Choroid plexus epithelial cell (primary cell): ENCODE measurements at regions not wholly inside any gene's neighbourhood (a gene's known extent, or its start where the extent isn't known, plus 50 kb on each side); places are given as distances from the start of the nearest gene placed in this dataset.

Experiments used
- DNase-seq: peaks from one replicate; pipeline ENCODE4 v3.0.0-alpha.2; 2010; ENCODE audit warnings: low read depth
- H3K4me3 ChIP-seq: 2 replicates; pipeline ENCODE4 v1.5.1; 2011; ENCODE audit warnings: low read depth, mild to moderate bottlenecking, control low read depth, low read length, moderate library complexity
- TF ChIP-seq, protein P1 (sequence below): conservative IDR thresholded peaks from 2 replicates; pipeline ENCODE4 v1.5.1; 2011; ENCODE audit warnings: low read depth, mild to moderate bottlenecking, control low read depth, inconsistent platforms, low read length, moderate library complexity

DNA sequence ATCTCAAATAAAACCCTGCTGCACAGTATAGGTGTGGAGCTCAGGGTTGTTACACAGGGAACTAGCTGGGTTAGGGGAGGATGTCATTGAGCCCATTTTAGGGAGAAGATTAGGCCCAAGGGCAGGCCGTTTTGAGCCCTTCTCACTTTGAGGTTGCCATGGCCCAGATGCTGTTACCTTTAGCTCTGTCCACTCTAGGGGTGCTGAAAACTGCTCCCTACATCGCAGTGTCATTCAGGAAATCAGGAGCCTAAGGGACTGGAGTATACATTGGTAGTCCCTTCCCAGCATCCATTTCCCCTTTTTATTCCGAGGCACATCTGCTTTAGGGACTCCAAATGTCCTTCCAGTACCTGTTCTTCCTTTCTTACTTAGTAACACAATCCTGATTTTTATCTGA is 79.0 kb upstream of the SELENOK start:
- TF ChIP-seq, protein P1, sequence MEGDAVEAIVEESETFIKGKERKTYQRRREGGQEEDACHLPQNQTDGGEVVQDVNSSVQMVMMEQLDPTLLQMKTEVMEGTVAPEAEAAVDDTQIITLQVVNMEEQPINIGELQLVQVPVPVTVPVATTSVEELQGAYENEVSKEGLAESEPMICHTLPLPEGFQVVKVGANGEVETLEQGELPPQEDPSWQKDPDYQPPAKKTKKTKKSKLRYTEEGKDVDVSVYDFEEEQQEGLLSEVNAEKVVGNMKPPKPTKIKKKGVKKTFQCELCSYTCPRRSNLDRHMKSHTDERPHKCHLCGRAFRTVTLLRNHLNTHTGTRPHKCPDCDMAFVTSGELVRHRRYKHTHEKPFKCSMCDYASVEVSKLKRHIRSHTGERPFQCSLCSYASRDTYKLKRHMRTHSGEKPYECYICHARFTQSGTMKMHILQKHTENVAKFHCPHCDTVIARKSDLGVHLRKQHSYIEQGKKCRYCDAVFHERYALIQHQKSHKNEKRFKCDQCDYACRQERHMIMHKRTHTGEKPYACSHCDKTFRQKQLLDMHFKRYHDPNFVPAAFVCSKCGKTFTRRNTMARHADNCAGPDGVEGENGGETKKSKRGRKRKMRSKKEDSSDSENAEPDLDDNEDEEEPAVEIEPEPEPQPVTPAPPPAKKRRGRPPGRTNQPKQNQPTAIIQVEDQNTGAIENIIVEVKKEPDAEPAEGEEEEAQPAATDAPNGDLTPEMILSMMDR: no peak
- no peak overlapping the region for H3K4me3 ChIP-seq
- DNase-seq: no peak

DNA sequence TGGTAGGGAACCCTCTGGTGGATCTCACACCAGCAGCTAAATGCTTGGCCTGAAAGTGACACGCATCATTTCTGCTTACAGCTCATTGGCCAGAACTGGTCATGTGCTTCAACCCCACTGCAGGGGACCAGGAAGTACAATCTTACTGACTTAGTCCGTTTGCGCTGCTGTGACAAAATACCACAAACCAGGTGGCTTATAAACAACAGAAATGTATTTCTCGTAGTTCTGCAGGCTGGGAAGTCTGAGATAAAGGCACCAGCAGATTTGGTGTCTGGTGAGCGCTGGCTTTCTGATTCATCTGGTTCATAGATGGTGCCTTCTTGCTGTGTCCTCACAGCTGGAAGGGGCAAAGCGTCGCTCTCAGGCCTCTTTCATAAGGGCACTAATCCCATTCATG is 77.4 kb upstream of the SELENOK start:
- no peak overlapping the region for H3K4me3 ChIP-seq
- TF ChIP-seq, protein P1: no peak
- DNase-seq: no peak

DNA sequence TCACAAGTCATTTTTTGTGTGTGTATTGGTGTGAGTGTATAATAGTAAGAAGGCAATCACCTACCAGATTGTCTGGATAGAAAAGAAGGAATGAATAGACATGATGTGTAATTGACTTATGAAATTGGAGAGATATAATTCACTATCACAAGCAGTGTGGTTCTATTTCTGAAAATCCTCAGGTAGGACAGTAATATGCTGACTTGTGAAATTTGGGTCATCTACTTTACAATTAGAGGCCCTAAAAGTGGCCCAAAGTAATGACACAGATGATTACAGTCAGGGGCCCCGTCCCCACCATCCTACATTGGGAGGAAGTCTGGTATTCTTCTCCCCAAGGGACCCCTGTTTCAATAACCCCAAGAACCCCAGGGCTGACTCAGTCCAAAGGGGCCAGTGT is 73.6 kb upstream of the SELENOK start:
- no peak for DNase-seq
- H3K4me3 ChIP-seq: no peak overlapping the region
- TF ChIP-seq, protein P1: no peak

DNA sequence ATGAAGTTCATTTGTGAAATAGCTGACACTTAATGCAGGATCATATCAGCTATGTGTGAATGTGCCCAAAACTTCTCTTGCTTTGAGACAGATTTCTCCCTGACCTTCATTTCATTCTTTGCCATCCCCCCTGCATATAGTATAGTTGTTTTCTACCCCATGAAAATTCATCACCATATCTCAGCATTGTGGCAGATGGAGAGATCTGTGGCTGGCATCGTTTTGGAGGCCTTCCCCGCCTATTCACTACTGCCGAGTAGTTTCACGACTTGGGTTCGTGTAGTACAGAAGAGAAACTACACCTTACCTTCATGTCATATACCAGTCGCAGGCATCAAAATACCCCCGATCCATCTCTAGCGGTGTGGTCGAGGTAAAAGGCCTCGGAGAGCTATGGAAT is 66.2 kb upstream of the SELENOK start:
- H3K4me3 ChIP-seq: no peak overlapping the region
- TF ChIP-seq, protein P1: no peak
- DNase-seq: no peak

DNA sequence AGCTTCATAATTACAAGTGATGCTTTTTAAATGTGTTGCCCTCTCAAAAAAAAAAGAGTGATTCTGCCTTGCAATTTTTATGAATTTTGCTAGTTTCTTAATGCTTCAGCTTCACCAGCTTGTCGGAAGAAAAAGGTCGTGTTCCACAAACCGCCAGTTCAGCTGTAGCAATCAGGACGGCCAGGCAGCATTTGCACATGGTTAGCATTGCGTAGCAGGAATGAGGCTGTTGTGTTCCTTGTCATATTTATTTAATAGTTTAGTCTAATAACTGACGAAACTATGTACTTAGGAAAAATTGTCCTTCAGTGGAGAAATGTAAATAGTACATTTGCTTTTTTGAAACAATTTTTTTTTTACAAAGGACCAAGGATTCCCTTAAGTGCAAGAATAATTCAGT is 64.9 kb upstream of the SELENOK start:
- DNase-seq: no peak
- TF ChIP-seq, protein P1: no peak
- no peak overlapping the region for H3K4me3 ChIP-seq

DNA sequence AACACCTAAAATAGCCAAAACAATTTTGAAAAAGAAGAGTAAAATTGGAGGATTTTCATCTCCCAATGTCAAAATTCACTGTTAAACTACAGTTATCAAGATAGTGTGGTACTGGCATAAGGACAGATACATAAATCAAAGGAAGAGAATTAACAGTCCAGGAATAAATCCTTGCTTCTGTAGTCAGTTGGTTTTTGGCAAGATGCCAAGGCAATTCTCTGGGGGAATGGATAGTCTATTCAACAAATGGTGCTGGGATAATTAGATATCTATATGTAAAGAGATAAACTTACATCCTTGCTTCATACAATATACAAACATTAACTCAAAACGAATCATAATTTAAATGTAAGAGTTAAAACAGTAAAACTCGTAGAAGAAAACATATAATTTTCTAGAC is 57.9 kb upstream of the SELENOK start:
- no peak for DNase-seq
- H3K4me3 ChIP-seq: no peak overlapping the region
- TF ChIP-seq, protein P1: no peak

DNA sequence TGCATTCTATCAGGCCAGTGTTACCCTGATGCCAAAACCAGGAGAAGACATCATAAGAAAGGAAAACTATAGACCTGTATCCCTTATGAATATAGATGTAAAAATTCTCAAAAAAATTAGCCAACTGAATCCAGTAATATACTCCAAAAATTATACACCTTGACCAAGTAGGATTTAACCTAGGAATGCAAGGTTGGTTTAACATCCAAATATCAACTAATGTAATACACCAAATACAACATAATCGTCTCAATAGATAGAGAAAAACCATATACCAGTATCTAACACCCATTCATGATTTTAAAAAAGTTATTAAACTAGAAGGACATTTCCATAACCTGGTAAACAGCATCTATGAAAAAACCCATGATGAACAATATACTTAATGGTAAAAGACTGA is 56.5 kb upstream of the SELENOK start:
- TF ChIP-seq, protein P1: no peak
- no peak for DNase-seq
- H3K4me3 ChIP-seq: no peak overlapping the region
